ENCODE measurements at regions not wholly inside any gene's neighbourhood (a gene's known extent, or its start where the extent isn't known, plus 50 kb on each side); places are given as distances from the start of the nearest gene placed in this dataset.
"Not testable (repeated sequence)": the region's sequence is repeated elsewhere in the genome, so short reads cannot be mapped to it uniquely, and the experiment has no call there.

DNA sequence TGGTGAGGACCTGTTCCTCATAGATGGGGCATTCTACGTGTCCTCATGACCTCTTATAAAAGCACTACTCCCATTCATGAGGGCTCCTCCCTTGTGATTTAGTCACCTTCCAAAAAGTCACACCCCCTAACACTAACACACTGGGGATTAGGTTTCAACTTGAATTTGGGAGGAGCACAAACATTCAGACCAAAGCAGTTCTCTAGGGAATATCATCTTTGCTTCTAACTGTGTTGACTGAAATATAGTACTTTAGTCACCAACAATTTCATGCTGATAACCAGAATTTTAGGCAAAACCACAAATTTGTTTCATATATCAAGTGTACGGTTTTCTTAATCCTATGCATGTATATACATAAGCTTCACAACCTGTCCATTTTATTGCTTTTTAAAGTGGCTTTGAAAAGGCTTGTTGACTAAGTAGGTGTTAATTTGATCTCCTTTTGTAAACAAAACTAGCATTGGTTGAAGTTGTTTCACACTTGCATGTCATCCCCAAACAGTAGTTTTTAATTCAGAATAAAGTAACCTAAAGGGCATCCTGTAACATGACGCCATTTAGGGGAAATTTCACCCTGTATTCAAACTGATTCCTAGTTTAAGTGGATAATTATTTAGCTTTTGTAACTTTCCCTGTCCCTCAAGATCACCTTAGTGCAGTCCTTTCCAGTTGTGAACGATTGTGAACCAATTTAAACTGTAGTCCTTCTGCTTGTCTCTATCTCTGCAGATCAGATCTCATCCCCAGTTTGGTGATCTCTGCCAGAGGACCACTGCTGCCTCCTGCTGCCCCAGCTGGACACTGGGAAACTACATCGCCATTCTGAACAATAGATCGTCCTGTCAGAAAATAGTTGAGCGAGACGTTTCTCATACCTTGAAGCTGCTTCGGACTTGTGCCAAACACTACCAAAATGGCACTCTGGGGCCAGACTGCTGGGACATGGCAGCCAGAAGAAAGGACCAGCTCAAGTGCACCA lies 141.1 kb downstream of the TLR5 start:
- DNase-seq, result no peak

DNA sequence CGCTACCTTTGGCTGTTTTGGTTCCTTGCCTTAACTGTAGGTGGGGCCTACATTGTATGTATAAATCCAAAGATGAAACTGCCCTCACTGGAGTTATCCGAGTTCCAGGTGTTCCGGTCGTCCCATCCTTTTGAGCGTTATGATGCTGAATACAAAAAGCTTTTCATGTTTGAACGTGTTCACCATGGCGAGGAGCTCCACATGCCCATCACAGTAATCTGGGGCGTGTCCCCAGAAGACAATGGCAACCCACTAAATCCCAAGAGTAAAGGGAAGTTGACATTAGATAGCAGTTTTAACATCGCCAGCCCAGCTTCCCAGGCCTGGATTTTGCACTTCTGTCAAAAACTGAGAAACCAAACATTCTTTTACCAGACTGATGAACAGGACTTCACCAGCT lies 139.5 kb downstream of the TLR5 start:
- no peak for DNase-seq

DNA sequence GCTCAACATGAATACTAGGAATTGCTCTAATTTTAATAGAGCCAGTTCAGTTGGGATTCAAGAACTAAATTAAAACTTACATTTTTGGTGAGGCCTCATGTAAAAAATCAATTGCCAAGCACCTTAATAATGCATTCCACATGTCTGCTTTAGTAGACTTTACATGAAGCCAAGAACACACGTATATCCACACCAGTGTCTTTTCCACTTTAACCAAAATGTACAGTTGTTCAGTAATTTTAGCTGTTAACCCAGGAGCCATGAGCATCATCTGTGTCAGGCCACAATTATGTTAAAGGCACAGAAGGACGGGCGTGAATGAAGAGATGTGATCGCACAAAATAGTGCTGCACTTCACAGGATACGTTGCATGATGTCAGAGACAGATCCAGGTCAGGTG lies 136.7 kb downstream of the TLR5 start:
- no peak for DNase-seq

DNA sequence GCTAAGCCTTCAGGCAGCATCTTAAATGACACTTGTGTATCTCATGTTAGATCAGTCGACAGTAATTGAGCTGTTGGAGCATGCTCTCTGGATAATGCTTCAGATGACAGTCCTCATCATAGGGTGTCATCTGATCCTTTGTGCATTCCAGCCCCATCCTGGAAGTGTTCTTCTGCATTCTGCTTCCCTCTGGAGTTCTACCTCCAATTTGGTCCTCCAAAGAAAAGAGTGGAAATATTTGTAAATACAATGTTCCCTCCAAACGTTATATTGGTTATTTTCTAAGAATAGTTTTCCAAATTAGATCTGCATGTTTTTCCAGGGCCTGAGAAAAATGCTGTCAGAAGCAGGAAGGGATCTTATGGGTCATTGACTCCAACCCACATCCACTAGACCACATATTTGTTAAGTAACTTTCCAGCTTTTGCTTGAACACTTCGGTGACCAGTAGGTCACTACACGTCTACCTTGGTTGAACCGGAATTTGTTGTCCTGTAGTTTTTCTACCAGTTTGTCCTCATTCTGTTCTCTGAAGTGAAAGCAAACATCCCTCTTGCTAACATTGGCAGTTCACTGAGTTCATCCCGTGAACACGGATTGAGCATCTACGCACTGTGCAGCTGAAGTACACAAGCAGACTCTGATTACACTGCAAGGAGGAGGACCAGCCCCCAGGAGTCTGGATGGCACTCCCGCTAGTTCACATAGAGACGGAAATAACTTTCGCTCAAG lies 136.0 kb downstream of the TLR5 start:
- DNase-seq, result no peak

DNA sequence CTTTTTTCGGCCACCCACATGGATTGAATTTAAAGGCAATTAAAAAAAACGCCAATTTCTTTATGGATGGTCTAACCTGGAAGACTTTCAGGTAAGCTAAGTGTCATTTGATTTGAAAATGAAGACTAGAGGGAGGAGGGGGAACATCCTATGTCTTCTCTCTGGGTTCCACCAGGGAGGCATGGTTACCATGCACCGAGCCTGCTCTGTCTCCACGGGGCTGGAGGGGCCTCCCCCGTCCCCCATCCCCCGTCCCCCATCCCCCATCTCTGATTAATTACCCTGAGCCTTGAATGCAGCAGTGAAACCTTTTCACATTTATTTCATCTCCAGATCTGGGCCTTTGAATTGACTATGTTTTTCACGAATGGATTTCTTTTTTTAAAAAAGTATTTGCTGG lies 135.1 kb downstream of the TLR5 start:
- DNase-seq, result no peak

DNA sequence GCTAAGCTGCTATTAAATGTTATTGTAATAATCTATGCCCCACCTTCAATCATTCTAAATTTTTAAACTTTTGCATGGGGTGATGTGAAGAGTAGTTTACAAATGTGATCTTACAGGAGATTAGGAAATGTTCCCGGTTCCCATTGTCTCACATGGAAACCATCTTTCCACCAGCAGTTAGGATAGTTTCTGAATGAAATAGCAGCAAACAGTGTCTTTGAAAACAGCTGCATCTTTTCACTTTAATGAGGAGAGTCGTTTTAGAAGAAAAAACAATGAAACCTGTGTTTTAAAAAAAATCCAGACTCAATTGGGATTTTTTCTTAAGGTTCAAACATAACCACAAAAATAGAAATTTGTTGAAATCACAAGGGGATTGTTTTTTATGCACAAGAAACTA lies 134.2 kb downstream of the TLR5 start:
- no peak for DNase-seq

DNA sequence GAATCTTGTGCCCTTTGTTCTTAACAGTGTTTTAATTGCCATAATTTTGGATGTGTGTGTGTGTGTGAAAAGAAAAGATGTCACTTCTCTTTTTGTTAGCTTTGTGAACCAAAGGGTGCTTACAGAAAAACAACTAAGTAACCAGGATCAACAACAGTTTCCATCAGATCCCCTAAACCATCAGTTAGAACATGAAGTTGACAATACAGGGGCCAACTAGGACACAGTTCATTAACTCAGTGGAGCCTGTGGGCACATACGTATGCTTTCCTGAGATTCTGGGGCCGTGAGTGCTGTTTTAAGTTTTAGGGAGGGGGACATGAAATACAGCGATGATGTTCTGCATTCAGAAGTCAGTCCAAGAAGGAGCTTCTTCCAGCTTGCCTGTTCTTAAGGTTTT lies 133.6 kb downstream of the TLR5 start:
- DNase-seq, result no peak

DNA sequence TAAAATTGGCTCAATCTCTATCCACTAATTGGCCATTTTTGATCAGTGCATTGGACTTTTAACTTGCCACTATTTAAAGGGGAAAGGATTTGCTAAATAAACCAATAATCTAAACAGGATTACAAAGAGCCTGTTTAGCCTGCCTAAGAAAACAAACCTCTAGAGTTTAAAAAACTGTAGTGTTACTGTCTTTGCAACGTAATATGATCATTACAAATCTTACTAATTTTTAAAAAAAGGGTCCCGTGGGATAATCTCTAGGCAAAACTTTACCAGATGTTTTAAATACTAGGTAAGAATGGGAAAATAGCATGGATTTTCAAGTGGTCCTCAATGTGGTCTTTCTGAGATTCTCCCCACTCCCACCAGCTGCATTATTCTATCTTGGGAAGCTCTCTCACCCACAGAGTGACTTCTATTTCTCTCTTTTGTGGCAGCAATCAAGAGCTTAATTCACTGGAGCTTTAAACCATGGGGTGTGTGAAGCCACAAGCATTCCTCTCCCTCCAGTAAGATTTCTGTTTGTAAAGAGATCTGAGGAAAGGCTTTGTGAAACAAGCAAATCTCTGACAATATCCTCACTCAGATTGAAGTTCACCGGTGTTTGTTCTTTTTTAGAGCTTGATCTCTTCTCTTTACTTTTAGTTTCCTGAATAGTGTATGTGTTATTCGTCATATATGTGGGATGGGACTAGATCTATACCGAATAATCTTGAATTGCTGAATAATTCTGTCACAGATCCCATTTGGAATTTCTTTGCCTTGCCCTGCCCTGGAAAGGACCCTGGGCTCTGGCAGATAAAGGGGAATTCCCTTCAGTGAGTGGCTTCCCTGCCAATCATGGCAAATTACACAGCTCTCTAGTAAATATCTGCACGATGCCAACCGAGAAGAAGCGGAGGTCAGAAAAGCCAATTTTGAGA lies 132.2 kb downstream of the TLR5 start:
- DNase-seq, result no peak

DNA sequence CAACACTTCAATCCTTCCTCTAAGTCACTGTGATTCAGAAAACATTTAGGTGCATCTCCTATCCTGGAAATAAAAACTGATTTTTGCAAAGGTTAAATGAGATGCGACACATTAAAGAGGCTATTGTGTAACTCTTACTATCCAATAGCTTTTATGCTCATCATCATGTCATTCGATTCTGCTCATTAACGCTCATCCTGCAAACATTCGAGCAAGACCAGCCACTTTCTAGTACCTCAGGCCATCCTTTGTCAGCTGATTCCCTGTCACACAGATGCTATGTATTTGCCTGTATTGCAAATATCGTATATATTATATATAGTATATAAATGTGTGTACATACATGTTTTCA lies 131.6 kb downstream of the TLR5 start:
- no peak for DNase-seq

DNA sequence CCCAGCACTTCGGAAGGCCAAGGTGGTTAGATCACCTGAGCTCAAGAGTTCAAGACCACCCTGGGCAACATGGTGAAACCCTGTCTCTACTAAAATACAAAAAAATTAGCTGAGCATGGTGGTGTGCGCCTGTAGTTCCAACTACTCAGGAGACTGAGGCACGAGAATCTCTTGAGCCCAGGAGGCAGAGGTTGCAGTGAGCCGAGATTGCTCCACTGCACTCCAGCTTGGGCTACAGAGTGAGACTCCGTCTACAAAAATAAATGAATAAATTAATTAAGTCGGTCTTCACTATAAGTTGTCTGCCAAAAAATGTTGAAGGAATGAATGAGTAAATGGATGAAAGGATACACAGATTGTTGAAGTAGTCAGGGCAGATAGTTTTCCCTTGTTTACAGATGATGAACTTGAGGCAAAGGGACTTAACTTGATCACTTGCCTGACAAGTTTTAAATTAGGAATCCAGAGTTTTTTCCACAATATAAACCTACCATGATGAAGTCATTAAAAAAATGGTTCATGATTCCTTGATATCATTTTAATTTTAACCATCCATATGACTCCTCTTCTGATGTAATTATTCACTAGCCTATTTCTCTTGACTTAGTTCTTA lies 130.8 kb downstream of the TLR5 start:
- DNase-seq, result no peak

DNA sequence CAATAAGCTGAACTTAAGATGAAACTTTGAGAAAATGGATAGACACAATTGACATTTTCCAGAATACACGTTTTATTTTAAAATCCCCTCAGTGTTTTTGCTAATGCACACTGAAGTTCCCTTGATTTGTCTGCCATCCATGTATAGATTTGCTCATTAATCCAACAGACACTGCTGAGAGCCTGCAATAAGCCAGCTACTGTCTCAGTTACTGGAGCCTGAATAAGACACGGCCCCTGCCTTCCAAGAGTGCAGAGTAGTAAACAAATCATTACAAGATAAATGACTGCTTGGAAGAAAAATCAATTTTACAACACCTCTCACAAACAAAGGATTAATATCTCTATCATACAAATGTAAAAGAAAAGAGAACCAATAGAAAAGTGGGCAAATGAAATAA lies 130.1 kb downstream of the TLR5 start:
- DNase-seq, result no peak

DNA sequence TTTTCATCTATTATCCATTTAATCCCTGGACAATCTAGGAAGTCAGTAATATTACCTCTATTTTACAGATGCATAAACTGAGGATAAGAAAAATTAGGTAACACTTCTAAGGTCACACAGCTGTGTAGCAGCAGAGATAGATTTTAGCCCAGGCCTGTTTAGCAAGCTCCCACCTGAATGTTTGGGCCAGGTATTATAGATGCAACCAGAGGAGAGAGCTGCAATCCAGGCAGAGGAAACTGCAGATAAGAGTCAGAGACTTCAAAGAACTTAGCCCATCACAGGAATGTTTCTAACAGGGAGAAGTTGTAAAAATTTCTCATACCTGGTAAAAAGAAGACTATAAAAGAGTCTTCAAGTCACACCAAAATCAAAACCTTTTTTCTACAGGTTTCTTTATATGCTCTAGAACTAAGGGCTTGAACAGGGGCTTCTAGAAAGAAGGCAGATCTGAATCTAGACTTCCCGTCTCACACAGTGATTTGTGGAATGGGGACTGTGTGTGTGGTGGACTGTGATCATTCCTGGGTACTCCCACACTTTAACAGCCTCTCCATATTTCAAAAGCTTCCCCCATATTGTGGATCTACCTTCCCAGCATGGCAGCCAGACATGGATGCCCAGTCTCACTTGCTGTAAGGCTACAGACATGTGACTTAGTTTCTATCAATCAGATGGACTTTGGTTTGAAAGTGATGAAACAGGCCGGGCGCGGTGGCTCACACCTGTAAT lies 128.7 kb downstream of the TLR5 start:
- DNase-seq, result no peak

DNA sequence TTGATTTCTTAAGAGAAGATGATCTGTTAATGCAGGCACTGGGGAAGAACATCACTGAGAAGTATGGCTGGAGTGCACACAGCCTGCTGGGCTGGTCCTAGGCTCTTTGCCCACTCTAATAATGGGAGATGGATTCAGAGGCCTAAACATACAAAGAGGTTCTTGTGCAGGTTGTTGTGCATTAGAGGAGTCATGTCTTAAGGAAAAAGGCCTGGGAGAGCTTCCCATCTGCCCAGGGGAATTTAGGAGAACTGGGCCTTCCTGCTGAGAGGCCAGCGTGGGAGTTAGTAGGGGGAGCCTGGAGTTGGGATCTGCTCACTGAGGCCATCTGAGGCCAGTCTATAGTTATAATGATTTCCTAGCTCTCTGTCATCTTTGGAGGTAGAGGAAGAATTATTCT lies 126.7 kb downstream of the TLR5 start:
- no peak for DNase-seq

DNA sequence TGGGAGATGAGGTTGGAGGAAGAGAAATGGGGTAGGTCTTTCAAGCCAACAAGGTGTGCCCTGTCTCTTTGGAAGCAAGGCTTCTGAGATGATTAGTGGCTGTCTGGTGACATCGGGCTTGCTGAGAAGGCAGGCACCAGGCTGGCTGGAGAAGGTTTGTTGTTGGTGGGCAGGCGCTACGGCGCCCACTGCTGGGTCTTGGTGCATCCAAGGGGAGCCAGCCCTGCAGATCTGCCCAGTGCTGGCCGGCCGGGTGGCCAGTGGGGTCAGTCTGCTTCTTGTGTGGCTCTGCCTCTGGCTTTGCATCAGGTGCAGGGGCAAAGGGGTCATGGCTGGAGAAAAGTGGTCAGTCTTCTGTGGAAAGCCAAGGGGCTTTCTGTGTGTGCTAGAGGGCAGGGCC lies 126.2 kb downstream of the TLR5 start:
- no peak for DNase-seq

DNA sequence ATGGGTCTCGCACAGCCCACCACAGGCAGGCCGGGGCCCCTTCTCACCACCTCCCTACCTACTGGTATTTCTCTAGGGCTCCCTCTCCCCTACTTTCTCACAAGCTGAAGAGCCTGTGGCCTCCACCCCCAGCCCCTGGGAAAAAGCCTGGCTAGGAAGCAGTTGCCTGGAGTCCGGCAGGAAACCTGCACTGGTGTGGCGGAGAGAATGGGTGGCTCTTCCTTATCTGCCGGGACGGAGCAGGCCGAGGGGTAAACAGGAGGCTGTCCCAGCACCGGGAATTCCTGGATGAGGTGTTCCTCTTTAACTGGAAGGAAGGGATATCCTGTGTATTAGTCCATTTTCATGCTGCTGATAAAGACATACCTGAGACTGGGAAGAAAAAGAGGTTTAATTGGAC lies 125.8 kb downstream of the TLR5 start:
- no peak for DNase-seq

DNA sequence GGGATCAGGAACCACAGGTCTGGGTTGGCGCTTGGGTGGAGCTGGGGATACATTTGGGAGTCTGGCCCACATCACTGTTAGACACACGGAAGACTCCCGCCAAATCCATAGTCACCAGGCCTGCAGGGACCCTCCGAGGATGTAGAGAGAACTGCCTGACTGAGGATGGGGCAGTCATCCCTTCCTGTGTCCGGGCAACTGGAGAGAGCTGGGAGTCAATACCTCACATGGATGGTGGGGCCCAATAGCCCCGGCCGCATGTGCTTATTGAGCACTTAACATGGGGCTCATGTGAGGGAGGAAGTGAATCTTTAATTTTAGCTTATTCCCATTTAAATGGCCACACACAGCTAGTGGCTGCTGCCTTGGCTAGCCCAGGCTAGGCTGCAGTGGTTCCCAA lies 124.5 kb downstream of the TLR5 start:
- no peak for DNase-seq

DNA sequence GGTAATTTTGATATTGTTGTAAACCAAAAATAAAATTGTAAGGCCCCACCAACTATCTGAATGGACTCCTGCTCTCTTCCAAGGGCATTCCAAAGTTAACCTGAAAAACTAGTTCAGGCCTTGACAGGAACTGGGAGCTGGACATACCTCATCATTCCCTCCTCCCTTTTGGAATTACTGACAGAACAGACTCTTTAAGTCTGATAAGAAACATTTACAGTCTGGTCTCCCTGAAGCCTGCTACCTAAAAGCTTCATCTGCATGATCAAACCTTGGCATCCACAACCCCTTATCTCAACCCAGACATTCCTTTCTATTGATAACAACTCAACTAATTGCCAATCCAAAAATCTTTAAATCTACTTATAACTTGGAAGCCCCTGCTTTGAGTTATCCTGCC lies 123.8 kb downstream of the TLR5 start:
- no peak for DNase-seq

DNA sequence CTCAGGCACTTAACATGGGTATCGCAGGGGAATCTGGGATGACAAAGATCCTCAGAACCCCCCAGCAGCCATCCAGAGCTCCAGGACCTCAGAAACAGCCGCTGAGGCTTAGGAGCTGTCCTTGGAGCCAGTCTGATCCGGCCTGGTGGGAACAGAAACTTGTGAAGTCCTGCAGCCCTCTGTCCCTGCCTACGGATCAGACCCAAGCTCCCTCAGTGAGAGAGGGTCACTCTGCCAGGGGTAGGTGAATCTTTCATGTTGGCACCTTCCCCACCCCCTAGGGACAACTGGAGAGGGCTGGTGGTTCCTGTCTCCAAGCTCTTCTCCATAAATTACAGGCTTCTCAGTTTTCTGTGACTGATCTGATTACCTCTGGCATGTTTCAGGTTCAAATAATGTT lies 122.3 kb downstream of the TLR5 start:
- no peak for DNase-seq

DNA sequence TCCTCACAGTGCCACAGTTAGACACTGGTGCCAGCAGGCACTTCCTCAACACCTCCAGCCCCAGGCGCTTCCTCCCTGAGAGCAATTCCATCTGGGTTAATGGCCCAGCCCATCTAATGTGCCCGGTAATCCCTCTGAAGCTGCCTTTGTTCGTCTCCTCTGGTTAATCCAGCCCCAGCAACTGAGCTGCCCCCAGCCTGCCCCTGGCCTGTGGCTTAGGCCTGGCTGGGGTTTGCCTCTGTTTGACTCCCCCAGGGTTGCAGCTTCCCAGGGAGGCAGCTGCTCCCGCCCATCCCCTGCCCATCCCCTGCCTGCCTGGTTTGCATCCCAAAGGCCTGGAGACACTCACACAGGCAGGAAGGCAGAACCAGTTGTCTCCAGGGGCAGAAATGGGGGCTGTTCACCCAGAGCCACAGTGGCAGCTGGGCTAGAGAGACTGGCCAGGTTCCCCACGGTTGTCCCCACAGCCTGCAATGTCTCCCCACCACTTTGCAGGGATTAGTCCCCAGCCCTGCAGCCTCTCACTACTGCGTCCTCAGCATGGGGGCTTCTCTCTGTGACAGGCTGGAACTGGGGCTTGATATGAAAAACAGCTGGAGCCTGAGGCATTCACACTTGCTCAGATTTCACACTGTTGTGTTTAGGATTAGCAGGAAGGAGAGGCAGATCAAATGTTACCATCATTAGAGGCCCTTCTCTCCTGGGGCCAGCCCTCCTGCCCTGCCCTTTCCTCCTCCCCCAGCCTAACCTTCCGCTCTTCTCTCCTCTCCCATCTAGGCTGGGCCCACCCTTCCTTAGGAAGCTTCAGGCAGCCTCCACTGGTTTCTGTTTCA lies 120.2 kb downstream of the TLR5 start:
- DNase-seq, result no peak

DNA sequence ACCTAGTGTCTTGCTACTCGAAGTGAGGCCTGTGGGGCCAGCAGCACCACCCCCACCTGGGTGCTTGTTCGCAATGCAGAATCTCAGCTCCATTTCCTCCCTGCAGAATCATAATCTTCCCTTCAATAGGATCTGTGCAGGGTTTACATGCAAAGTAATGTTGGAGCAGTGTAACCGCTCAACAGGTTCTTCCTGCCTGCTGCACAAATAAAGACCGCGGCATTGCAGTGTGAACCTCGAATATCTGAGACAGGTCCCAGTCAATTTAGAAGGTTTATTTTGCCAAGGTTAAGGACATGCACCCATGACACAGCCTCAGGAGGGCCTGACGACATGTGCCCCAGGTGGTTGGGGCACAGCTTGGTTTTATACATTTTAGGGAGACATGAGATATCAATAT lies 119.2 kb downstream of the TLR5 start:
- DNase-seq, result no peak

DNA sequence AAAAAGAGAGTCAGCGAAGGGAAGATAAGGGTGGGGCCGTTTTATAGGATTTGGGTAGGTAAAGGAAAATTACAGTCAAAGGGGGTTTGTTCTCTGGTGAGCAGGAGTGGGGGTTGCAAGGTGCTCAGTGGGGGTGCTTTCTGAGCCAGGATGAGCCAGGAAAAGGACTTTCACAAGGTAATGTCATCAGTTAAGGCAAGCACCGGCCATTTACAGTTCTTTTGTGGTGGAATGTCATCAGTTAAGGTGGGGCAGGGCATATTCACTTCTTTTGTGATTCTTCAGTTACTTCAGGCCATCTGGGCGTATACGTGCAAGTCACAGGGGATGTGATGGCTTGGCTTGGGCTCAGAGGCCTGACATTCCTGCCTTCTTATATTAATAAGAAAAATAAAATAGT lies 118.6 kb downstream of the TLR5 start:
- not testable (repeated sequence) for DNase-seq

All from stimulated activated naive CD4-positive, alpha-beta T cell (primary cell).